Thymus (tissue), 11 donors: ENCODE measurements at regions not wholly inside any gene's neighbourhood (a gene's known extent, or its start where the extent isn't known, plus 50 kb on each side); places are given as distances from the start of the nearest gene placed in this dataset.
A peak's percentile ranks its signal among the peaks of the same experiment; 100 is the strongest.
"Not testable (repeated sequence)": the region's sequence is repeated elsewhere in the genome, so short reads cannot be mapped to it uniquely, and the experiment has no call there.

ENCODE experiments used
- DNase-seq, 9 donors: peaks; one replicate each; pipeline ENCODE4 v3.0.0-alpha.2; 2013; ENCODE audit warnings: low spot score in 9 of 9, low read depth in 6 of 9, missing footprints in 1 of 9
- H3K27ac ChIP-seq, 2 donors: one replicate each; pipeline ENCODE4 v1.5.1; 2013; ENCODE audit warnings: control low read depth in 1 of 2, low read depth in 1 of 2, low read length in 1 of 2, mild to moderate bottlenecking in 1 of 2, moderate library complexity in 1 of 2
- H3K27me3 ChIP-seq, 2 donors: one replicate each; pipeline ENCODE4 v1.5.1; 2013; ENCODE audit warnings: low read length in 1 of 2; ENCODE audit not compliant: control insufficient read depth in 2 of 2, insufficient read depth in 1 of 2
- H3K36me3 ChIP-seq, 2 donors: one replicate each; pipeline ENCODE4 v1.5.1; 2013; ENCODE audit warnings: low read length in 1 of 2, mild to moderate bottlenecking in 1 of 2, moderate library complexity in 1 of 2; ENCODE audit not compliant: control insufficient read depth in 2 of 2, insufficient read depth in 2 of 2
- H3K4me1 ChIP-seq, 2 donors: one replicate each; pipeline ENCODE4 v1.5.1; 2013; ENCODE audit warnings: low read length in 2 of 2; ENCODE audit not compliant: control insufficient read depth in 2 of 2, insufficient read depth in 2 of 2
- H3K4me3 ChIP-seq, 2 donors: one replicate each; pipeline ENCODE4 v1.5.1; 2013; ENCODE audit warnings: low read length in 2 of 2, control low read depth in 1 of 2, mild to moderate bottlenecking in 1 of 2
- H3K9me3 ChIP-seq, 2 donors: one replicate each; pipeline ENCODE4 v1.5.1; 2013; ENCODE audit warnings: low read length in 1 of 2, mild to moderate bottlenecking in 1 of 2; ENCODE audit not compliant: control insufficient read depth in 2 of 2, insufficient read depth in 1 of 2
- WGBS: extraction: QIAGEN DNeasy Blood & Tissue Kit; methylation state at CpG from one replicate; pipeline ENCODE4 v1.1.7; 2013; 5-methylcytosine and 5-hydroxymethylcytosine counted together
- donor health status: healthy.

GRCh38 chr2:230614040-230614439 is 98.6 kb upstream of the CAB39 start:
- no peak for DNase-seq
- H3K9me3 ChIP-seq, result no peaks in the 10 kb centered on the region
- no peak overlapping the region for H3K4me3 ChIP-seq
- WGBS, result over 99% methylated on average over 7 of the region's 7 CpGs
- H3K4me1 ChIP-seq, result peaks cover 5 to 8% of the 10 kb centered on the region in 2 donors
- H3K27ac ChIP-seq, result no peak overlapping the region
- no peaks in the 10 kb centered on the region for H3K36me3 ChIP-seq
- no peaks in the 10 kb centered on the region for H3K27me3 ChIP-seq

- no peaks in the 10 kb centered on the region for H3K27me3 ChIP-seq
- DNase-seq, result peak in 5 of 9 donors; percentile 51 to 83 (median 62)
- H3K36me3 ChIP-seq, result no peaks in the 10 kb centered on the region
- H3K4me1 ChIP-seq, result peaks cover 5 to 8% of the 10 kb centered on the region in 2 donors
- no peaks in the 10 kb centered on the region for H3K9me3 ChIP-seq
- WGBS, result 62% methylated on average over 6 of the region's 6 CpGs
- H3K4me3 ChIP-seq, result no peak overlapping the region
- no peak overlapping the region for H3K27ac ChIP-seq
Observed at GRCh38 chr2:230614913-230615332, 97.7 kb upstream of the CAB39 start.

- not testable (repeated sequence) for H3K4me3 ChIP-seq, H3K27ac ChIP-seq, DNase-seq, H3K36me3 ChIP-seq, H3K9me3 ChIP-seq, H3K27me3 ChIP-seq, H3K4me1 ChIP-seq
- 93% methylated on average over 11 of the region's 11 CpGs for whole genome bisulfite sequencing
Observed at GRCh38 chr2:230617256-230617706, 95.4 kb upstream of the CAB39 start.

GRCh38 chr2:230619491-230619890 is 93.2 kb upstream of the CAB39 start:
- Histone ChIP-seq H3K36me3 (no peaks in the 10 kb centered on the region), H3K4me1 (peaks cover 5% of the 10 kb centered on the region in 2 donors), H3K27me3 (no peaks in the 10 kb centered on the region), H3K9me3 (no peaks in the 10 kb centered on the region), H3K27ac (no peak overlapping the region), H3K4me3 (no peak overlapping the region)
- 86% methylated on average over 8 of the region's 8 CpGs for WGBS
- DNase-seq, result no peak

- not testable (repeated sequence) for H3K4me3 ChIP-seq, DNase-seq, H3K36me3 ChIP-seq, H3K4me1 ChIP-seq, H3K9me3 ChIP-seq, H3K27ac ChIP-seq, H3K27me3 ChIP-seq
- WGBS, result 72% methylated on average over 4 of the region's 4 CpGs
Observed at GRCh38 chr2:230625220-230625619, 87.4 kb upstream of the CAB39 start.

GRCh38 chr2:230627091-230627490 is 85.6 kb upstream of the CAB39 start:
- not testable (repeated sequence) for H3K27ac ChIP-seq, H3K9me3 ChIP-seq, H3K4me3 ChIP-seq, H3K4me1 ChIP-seq, DNase-seq, H3K27me3 ChIP-seq, H3K36me3 ChIP-seq
- 97% methylated on average over 4 of the region's 4 CpGs for WGBS

GRCh38 chr2:230627806-230628724 is 84.6 kb upstream of the CAB39 start:
- peaks cover 0 to 5% of the 10 kb centered on the region in 2 donors for H3K4me1 ChIP-seq
- H3K27me3 ChIP-seq, result no peaks in the 10 kb centered on the region
- no peak overlapping the region for H3K27ac ChIP-seq
- no peak overlapping the region for H3K4me3 ChIP-seq
- H3K36me3 ChIP-seq, result no peaks in the 10 kb centered on the region
- no peak for DNase-seq
- WGBS, result 83% methylated on average over 16 of the region's 16 CpGs
- H3K9me3 ChIP-seq, result no peaks in the 10 kb centered on the region

GRCh38 chr2:230631470-230631869 is 81.2 kb upstream of the CAB39 start:
- Histone ChIP-seq H3K27ac (no peak overlapping the region), H3K9me3 (no peaks in the 10 kb centered on the region), H3K4me3 (no peak overlapping the region), H3K27me3 (no peaks in the 10 kb centered on the region), H3K4me1 (peaks cover 0 to 5% of the 10 kb centered on the region in 2 donors), H3K36me3 (no peaks in the 10 kb centered on the region)
- 96% methylated on average over 4 of the region's 4 CpGs for WGBS
- no peak for DNase-seq

- Histone ChIP-seq H3K4me1 (no peaks in the 10 kb centered on the region), H3K27me3 (no peaks in the 10 kb centered on the region), H3K4me3 (no peak overlapping the region), H3K9me3 (no peaks in the 10 kb centered on the region), H3K27ac (no peak overlapping the region), H3K36me3 (no peaks in the 10 kb centered on the region)
- WGBS, result 92% methylated on average over 1 of the region's 1 CpG
- no peak for DNase-seq
Observed at GRCh38 chr2:230634146-230634545, 78.5 kb upstream of the CAB39 start.
